Heart left ventricle (tissue), 13 donors: ENCODE measurements at regions not wholly inside any gene's neighbourhood (a gene's known extent, or its start where the extent isn't known, plus 50 kb on each side); places are given as distances from the start of the nearest gene placed in this dataset.

Experiments used
- CTCF ChIP-seq, 12 donors: fragments of 200-600 bp; sonication (generic) in 4 of 12; IDR thresholded peaks; one replicate each; pipeline versions ENCODE4 v1.5.0 to v1.8.0; 2018 to 2022; ENCODE audit warnings: antibody characterized with exemption in 12 of 12, mild to moderate bottlenecking in 5 of 12
- POLR2A ChIP-seq, 2 donors: fragments of 450-650 bp; IDR thresholded peaks; one replicate each; pipeline ENCODE4 v1.6.1; 2017; ENCODE audit warnings: antibody characterized with exemption in 2 of 2, mild to moderate bottlenecking in 2 of 2, moderate library complexity in 2 of 2
- donor health status: ischemic (EF 13 %, LVEDD 7.1; RV severe dilation, severe dysfunction).
- donor health status: DM: no; HTN: yes; CAD: no.
- donor health status: DM: no; HTN: no; CAD: no.
- donor health status: ischemic (EF 25% LVEDD 6.9; RV normal size, moderate dysfunction).
- donor health status: ischemic (EF 25% LVEDD 5.7; RV mildly dilated, moderate dysfunction).
- donor health status: ischemic (EF 35%, LVEDD 5.7; RV mildly dilated, moderate dysfunction).
- donor health status: nonischemic (EF 11% LVEDD 7.7; RV severe dilation, severe dysfunction).
- donor health status: DM: yes; HTN: yes; CAD: no.
- donor health status: PGD.
- donor health status: ischemic (EF 29% LVEDD 5.4; RV normal size, mild dysfunction).
- donor health status: nonischemic (EF 23%, LVEDD 6.1; RV moderate dilation, normal function).

GRCh38 chr5:102582696-102583095 lies 83.9 kb upstream of the SLCO6A1 start:
- TF ChIP-seq CTCF (IDR thresholded peaks at IDR 0.05) (no peak), POLR2A (IDR thresholded peaks at IDR 0.05) (no peak)
